ENCODE measurements at regions not wholly inside any gene's neighbourhood (a gene's known extent, or its start where the extent isn't known, plus 50 kb on each side); places are given as distances from the start of the nearest gene placed in this dataset.

- no peak overlapping the region for H3K4me3 ChIP-seq (ENCODE audit: insufficient read depth in 1 of 2, low read depth in 1 of 2, low read length in 2 of 2)
- no peak overlapping the region for H3K4ac ChIP-seq (ENCODE audit: low read depth in 1 of 2, low read length in 2 of 2)
- H3K4me1 ChIP-seq (ENCODE audit: control insufficient read depth, insufficient read depth, low read depth, low read length): peaks cover 6% of the 10 kb centered on the region
- H3K18ac ChIP-seq (ENCODE audit: low read depth in 1 of 2, low read length in 2 of 2): no peak overlapping the region
- H3K79me1 ChIP-seq (replicated peaks; ENCODE audit: low read length, poor library complexity, severe bottlenecking): no peaks in the 10 kb centered on the region
- H2BK120ac ChIP-seq (ENCODE audit: low read depth, low read length): no peak overlapping the region
- no peak overlapping the region for H4K91ac ChIP-seq (ENCODE audit: low read length)
- DNase-seq: no peak
- peaks cover 0 to 8% of the 10 kb centered on the region in 2 experiments for H3K27me3 ChIP-seq (ENCODE audit: control insufficient read depth in 1 of 2, insufficient read depth in 1 of 2, low read length in 2 of 2)
- H3K36me3 ChIP-seq (ENCODE audit: control insufficient read depth in 1 of 2, insufficient read depth in 2 of 2, low read depth in 1 of 2, low read length in 2 of 2): no peaks in the 10 kb centered on the region
- H3K23ac ChIP-seq (ENCODE audit: low read length in 2 of 2): no peak overlapping the region
- H2BK12ac ChIP-seq (ENCODE audit: low read length in 2 of 2): peak overlapping the region in 1 of 2 experiments; percentile 21
- peaks cover 3% of the 10 kb centered on the region for H3K9me3 ChIP-seq (ENCODE audit: control insufficient read depth, low read length)
- no peak overlapping the region for H2BK15ac ChIP-seq (ENCODE audit: low read depth, poor library complexity, severe bottlenecking)
- no peak overlapping the region for H4K8ac ChIP-seq (ENCODE audit: low read length)
- no peak overlapping the region for H3K9ac ChIP-seq (ENCODE audit: low read length)
- H3K14ac ChIP-seq (ENCODE audit: low read length in 2 of 2): no peak overlapping the region
- WGBS: 94% methylated on average over 5 of the region's 5 CpGs
- H3K27ac ChIP-seq (ENCODE audit: low read length, poor library complexity, severe bottlenecking): no peak overlapping the region
- H2BK5ac ChIP-seq (ENCODE audit: low read depth, low read length, poor library complexity, severe bottlenecking): no peak overlapping the region
- no peak overlapping the region for H2AFZ ChIP-seq (ENCODE audit: low read depth, low read length)
- H3K4me2 ChIP-seq (ENCODE audit: low read length, poor library complexity, severe bottlenecking): no peak overlapping the region
- no peak overlapping the region for H2AK5ac ChIP-seq (ENCODE audit: low read length, severe bottlenecking)
Measured at GRCh38 chr9:95379630-95380029, 62.1 kb upstream of the FANCC start.

DNA sequence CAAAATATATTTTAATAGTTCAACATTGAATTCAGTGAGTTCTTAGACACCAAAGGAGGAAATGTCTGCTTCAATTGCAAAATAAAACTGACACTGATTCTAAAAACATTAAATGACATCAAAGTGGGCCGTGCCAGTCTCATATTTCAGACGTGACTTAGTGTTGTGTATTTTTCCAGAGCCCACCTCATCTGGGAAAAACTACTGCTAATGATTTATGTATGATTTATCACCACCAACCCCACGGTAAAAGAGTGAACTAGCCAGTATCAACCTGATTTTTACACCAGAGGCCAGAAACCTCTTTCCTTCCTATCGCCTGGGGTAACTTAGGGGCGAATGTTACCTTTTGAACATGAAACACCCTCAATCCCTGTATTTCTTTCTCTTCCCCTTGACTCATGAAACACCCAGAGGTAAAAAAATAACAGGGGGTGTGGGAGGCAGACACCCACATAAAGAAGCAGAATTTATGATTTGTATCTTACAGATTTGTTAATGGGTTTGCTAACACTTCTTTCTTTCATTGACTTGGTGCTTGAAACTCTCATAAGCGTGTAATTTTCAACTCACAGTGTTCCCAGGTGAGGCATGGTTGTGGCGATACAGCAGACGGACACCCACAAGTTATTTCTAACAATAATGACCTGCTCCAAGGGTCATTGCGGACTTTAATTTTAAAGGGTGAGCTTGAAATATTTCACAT lies 56.4 kb upstream of the FANCC start:
- Histone ChIP-seq H2AFZ (ENCODE audit: low read depth, low read length) (no peak overlapping the region), H3K9ac (ENCODE audit: low read length) (no peak overlapping the region), H2BK12ac (ENCODE audit: low read length in 2 of 2) (no peak overlapping the region), H3K14ac (ENCODE audit: low read length in 2 of 2) (no peak overlapping the region), H3K4me2 (ENCODE audit: low read length, poor library complexity, severe bottlenecking) (no peak overlapping the region), H3K9me3 (ENCODE audit: control insufficient read depth, low read length) (peaks cover 3% of the 10 kb centered on the region), H3K4me3 (ENCODE audit: insufficient read depth in 1 of 2, low read depth in 1 of 2, low read length in 2 of 2) (no peak overlapping the region), H2BK120ac (ENCODE audit: low read depth, low read length) (no peak overlapping the region), H2BK5ac (ENCODE audit: low read depth, low read length, poor library complexity, severe bottlenecking) (no peak overlapping the region), H3K4me1 (ENCODE audit: control insufficient read depth, insufficient read depth, low read depth, low read length) (peaks cover 2% of the 10 kb centered on the region), H4K8ac (ENCODE audit: low read length) (no peak overlapping the region), H3K27ac (ENCODE audit: low read length, poor library complexity, severe bottlenecking) (no peak overlapping the region), H3K36me3 (ENCODE audit: control insufficient read depth in 1 of 2, insufficient read depth in 2 of 2, low read depth in 1 of 2, low read length in 2 of 2) (no peaks in the 10 kb centered on the region), H4K91ac (ENCODE audit: low read length) (no peak overlapping the region), H2BK15ac (ENCODE audit: low read depth, poor library complexity, severe bottlenecking) (no peak overlapping the region), H3K79me1 (replicated peaks; ENCODE audit: low read length, poor library complexity, severe bottlenecking) (no peaks in the 10 kb centered on the region), H2AK5ac (ENCODE audit: low read length, severe bottlenecking) (no peak overlapping the region), H3K4ac (ENCODE audit: low read depth in 1 of 2, low read length in 2 of 2) (no peak overlapping the region), H3K23ac (ENCODE audit: low read length in 2 of 2) (no peak overlapping the region), H3K18ac (ENCODE audit: low read depth in 1 of 2, low read length in 2 of 2) (no peak overlapping the region), H3K27me3 (ENCODE audit: control insufficient read depth in 1 of 2, insufficient read depth in 1 of 2, low read length in 2 of 2) (peaks cover 0 to 2% of the 10 kb centered on the region in 2 experiments)
- no peak for DNase-seq
- 93% methylated on average over 7 of the region's 9 CpGs for WGBS

- no peak overlapping the region for H3K4me2 ChIP-seq (ENCODE audit: low read length, poor library complexity, severe bottlenecking)
- no peak overlapping the region for H3K4me3 ChIP-seq (ENCODE audit: insufficient read depth in 1 of 2, low read depth in 1 of 2, low read length in 2 of 2)
- no peak overlapping the region for H2AFZ ChIP-seq (ENCODE audit: low read depth, low read length)
- H3K79me1 ChIP-seq (replicated peaks; ENCODE audit: low read length, poor library complexity, severe bottlenecking): no peaks in the 10 kb centered on the region
- H3K18ac ChIP-seq (ENCODE audit: low read depth in 1 of 2, low read length in 2 of 2): no peak overlapping the region
- DNase-seq: no peak
- H3K23ac ChIP-seq (ENCODE audit: low read length in 2 of 2): no peak overlapping the region
- H3K4ac ChIP-seq (ENCODE audit: low read depth in 1 of 2, low read length in 2 of 2): no peak overlapping the region
- H2AK5ac ChIP-seq (ENCODE audit: low read length, severe bottlenecking): no peak overlapping the region
- H3K9me3 ChIP-seq (ENCODE audit: control insufficient read depth, low read length): peaks cover 3% of the 10 kb centered on the region
- no peak overlapping the region for H2BK5ac ChIP-seq (ENCODE audit: low read depth, low read length, poor library complexity, severe bottlenecking)
- no peak overlapping the region for H4K91ac ChIP-seq (ENCODE audit: low read length)
- H2BK15ac ChIP-seq (ENCODE audit: low read depth, poor library complexity, severe bottlenecking): no peak overlapping the region
- H3K14ac ChIP-seq (ENCODE audit: low read length in 2 of 2): no peak overlapping the region
- no peak overlapping the region for H4K8ac ChIP-seq (ENCODE audit: low read length)
- no peak overlapping the region for H2BK120ac ChIP-seq (ENCODE audit: low read depth, low read length)
- no peak overlapping the region for H3K9ac ChIP-seq (ENCODE audit: low read length)
- peaks cover 0 to 2% of the 10 kb centered on the region in 2 experiments for H3K27me3 ChIP-seq (ENCODE audit: control insufficient read depth in 1 of 2, insufficient read depth in 1 of 2, low read length in 2 of 2)
- H3K36me3 ChIP-seq (ENCODE audit: control insufficient read depth in 1 of 2, insufficient read depth in 2 of 2, low read depth in 1 of 2, low read length in 2 of 2): no peaks in the 10 kb centered on the region
- H3K4me1 ChIP-seq (ENCODE audit: control insufficient read depth, insufficient read depth, low read depth, low read length): peaks cover 2% of the 10 kb centered on the region
- peak overlapping the region in 1 of 2 experiments; percentile 6 for H2BK12ac ChIP-seq (ENCODE audit: low read length in 2 of 2)
- H3K27ac ChIP-seq (ENCODE audit: low read length, poor library complexity, severe bottlenecking): no peak overlapping the region
- 74% methylated on average over 5 of the region's 6 CpGs for WGBS
Measured at GRCh38 chr9:95373069-95373681, 55.7 kb upstream of the FANCC start.

GRCh38 chr9:95370064-95370463 lies 52.6 kb upstream of the FANCC start:
- Histone ChIP-seq H2BK120ac (ENCODE audit: low read depth, low read length) (no peak overlapping the region), H2AK5ac (ENCODE audit: low read length, severe bottlenecking) (no peak overlapping the region), H3K27ac (ENCODE audit: low read length, poor library complexity, severe bottlenecking) (no peak overlapping the region), H3K27me3 (ENCODE audit: control insufficient read depth in 1 of 2, insufficient read depth in 1 of 2, low read length in 2 of 2) (peaks cover 0 to 9% of the 10 kb centered on the region in 2 experiments), H3K9me3 (ENCODE audit: control insufficient read depth, low read length) (no peaks in the 10 kb centered on the region), H3K4me1 (ENCODE audit: control insufficient read depth, insufficient read depth, low read depth, low read length) (peaks cover 2% of the 10 kb centered on the region), H3K9ac (ENCODE audit: low read length) (no peak overlapping the region), H4K8ac (ENCODE audit: low read length) (no peak overlapping the region), H2BK5ac (ENCODE audit: low read depth, low read length, poor library complexity, severe bottlenecking) (no peak overlapping the region), H3K14ac (ENCODE audit: low read length in 2 of 2) (no peak overlapping the region), H3K23ac (ENCODE audit: low read length in 2 of 2) (no peak overlapping the region), H3K4me2 (ENCODE audit: low read length, poor library complexity, severe bottlenecking) (no peak overlapping the region), H3K4ac (ENCODE audit: low read depth in 1 of 2, low read length in 2 of 2) (no peak overlapping the region), H3K79me1 (replicated peaks; ENCODE audit: low read length, poor library complexity, severe bottlenecking) (no peaks in the 10 kb centered on the region), H3K18ac (ENCODE audit: low read depth in 1 of 2, low read length in 2 of 2) (peak overlapping the region in 1 of 2 experiments; percentile 0), H3K36me3 (ENCODE audit: control insufficient read depth in 1 of 2, insufficient read depth in 2 of 2, low read depth in 1 of 2, low read length in 2 of 2) (no peaks in the 10 kb centered on the region), H3K4me3 (ENCODE audit: insufficient read depth in 1 of 2, low read depth in 1 of 2, low read length in 2 of 2) (no peak overlapping the region), H4K91ac (ENCODE audit: low read length) (no peak overlapping the region), H2AFZ (ENCODE audit: low read depth, low read length) (no peak overlapping the region), H2BK12ac (ENCODE audit: low read length in 2 of 2) (no peak overlapping the region), H2BK15ac (ENCODE audit: low read depth, poor library complexity, severe bottlenecking) (no peak overlapping the region)
- DNase-seq: peak; percentile 45
- 44% methylated on average over 4 of the region's 4 CpGs for WGBS

Measured in mesenchymal stem cell (in vitro differentiated cells and primary cell).